ENCODE measurements at regions not wholly inside any gene's neighbourhood (a gene's known extent, or its start where the extent isn't known, plus 50 kb on each side); places are given as distances from the start of the nearest gene placed in this dataset.

- H3K27ac ChIP-seq: no peak overlapping the region
- DNase-seq: no peak
- in situ Hi-C loops (cut with MboI; ENCODE audit: low pct_ligation_motif_present in 1 of 4, low pct_unique_long_range_greater_than_20kb in 1 of 4, low sequenced_read_pairs in 3 of 4): no loop called here
- H3K9me3 ChIP-seq: no peaks in the 10 kb centered on the region
- H3K27me3 ChIP-seq: peaks cover 6% of the 10 kb centered on the region
- intact Hi-C loops (cut with DNase I; ENCODE audit: low total_unique reads): loop anchor here (10.0 kb wide), 1 partner anchor 1262 kb away; no protein-coding TSS in a partner anchor
- no peaks in the 10 kb centered on the region for H3K36me3 ChIP-seq
- H3K4me3 ChIP-seq: no peak overlapping the region
- TF ChIP-seq CTCF (IDR thresholded peaks at IDR 0.05): no peak
- TF ChIP-seq POLR2AphosphoS5 (IDR thresholded peaks at IDR 0.05): no peak
- no peak for TF ChIP-seq POLR2A (IDR thresholded peaks at IDR 0.05)
- TF ChIP-seq EP300 (IDR thresholded peaks at IDR 0.05; ENCODE audit: low read depth): no peak
- no peaks in the 10 kb centered on the region for H3K4me1 ChIP-seq
- WGBS, 2 donors (ENCODE audit: low coverage in 1 of 2): 50 to 57% methylated on average over 1 to 6 of the region's 6 CpGs
Observed at GRCh38 chr1:11406845-11407244, 72.1 kb upstream of the DISP3 start.

- Histone ChIP-seq H3K9me3 (no peaks in the 10 kb centered on the region), H3K27me3 (peaks cover 10% of the 10 kb centered on the region), H3K27ac (no peak overlapping the region), H3K4me3 (no peak overlapping the region), H3K4me1 (no peaks in the 10 kb centered on the region), H3K36me3 (no peaks in the 10 kb centered on the region)
- no peak for DNase-seq
- intact Hi-C loops (cut with DNase I; ENCODE audit: low total_unique reads): loop anchor here (10.0 kb wide), 1 partner anchor 1263 kb away; no protein-coding TSS in a partner anchor
- TF ChIP-seq POLR2A (IDR thresholded peaks at IDR 0.05) (no peak), POLR2AphosphoS5 (IDR thresholded peaks at IDR 0.05) (no peak), CTCF (IDR thresholded peaks at IDR 0.05) (no peak), EP300 (IDR thresholded peaks at IDR 0.05; ENCODE audit: low read depth) (no peak)
- in situ Hi-C loops (cut with MboI; ENCODE audit: low pct_ligation_motif_present in 1 of 4, low pct_unique_long_range_greater_than_20kb in 1 of 4, low sequenced_read_pairs in 3 of 4): no loop called here
- 59% methylated on average over 13 of the region's 13 CpGs; no CpG with 5 or more reads in 1 of the 2 donors for WGBS, 2 donors (ENCODE audit: low coverage in 1 of 2)
Observed at GRCh38 chr1:11407301-11407994, 71.5 kb upstream of the DISP3 start.

- Histone ChIP-seq H3K4me1 (no peaks in the 10 kb centered on the region), H3K27me3 (peaks cover 43% of the 10 kb centered on the region), H3K4me3 (no peak overlapping the region), H3K36me3 (no peaks in the 10 kb centered on the region), H3K9me3 (no peaks in the 10 kb centered on the region), H3K27ac (no peak overlapping the region)
- WGBS, 2 donors (ENCODE audit: low coverage in 1 of 2): 71 to 80% methylated on average over 1 to 3 of the region's 3 CpGs
- no peak for DNase-seq
- TF ChIP-seq EP300 (IDR thresholded peaks at IDR 0.05; ENCODE audit: low read depth) (no peak), POLR2A (IDR thresholded peaks at IDR 0.05) (no peak), CTCF (IDR thresholded peaks at IDR 0.05) (no peak), POLR2AphosphoS5 (IDR thresholded peaks at IDR 0.05) (no peak)
- intact Hi-C loops (cut with DNase I; ENCODE audit: low total_unique reads) (no loop called here), in situ Hi-C loops (cut with MboI; ENCODE audit: low pct_ligation_motif_present in 1 of 4, low pct_unique_long_range_greater_than_20kb in 1 of 4, low sequenced_read_pairs in 3 of 4) (no loop called here)
Observed at GRCh38 chr1:11412141-11412540, 66.8 kb upstream of the DISP3 start.

GRCh38 chr1:11413986-11414391 lies 65.0 kb upstream of the DISP3 start:
- Histone ChIP-seq H3K27me3 (peaks cover 48% of the 10 kb centered on the region), H3K9me3 (no peaks in the 10 kb centered on the region), H3K27ac (no peak overlapping the region), H3K4me1 (no peaks in the 10 kb centered on the region), H3K4me3 (no peak overlapping the region), H3K36me3 (no peaks in the 10 kb centered on the region)
- 47 to 50% methylated on average over 1 to 8 of the region's 8 CpGs for WGBS, 2 donors (ENCODE audit: low coverage in 1 of 2)
- in situ Hi-C loops (cut with MboI; ENCODE audit: low pct_ligation_motif_present in 1 of 4, low pct_unique_long_range_greater_than_20kb in 1 of 4, low sequenced_read_pairs in 3 of 4): no loop called here
- intact Hi-C loops (cut with DNase I; ENCODE audit: low total_unique reads): no loop called here
- DNase-seq: no peak
- TF ChIP-seq EP300 (IDR thresholded peaks at IDR 0.05; ENCODE audit: low read depth): no peak
- TF ChIP-seq POLR2AphosphoS5 (IDR thresholded peaks at IDR 0.05): no peak
- no peak for TF ChIP-seq CTCF (IDR thresholded peaks at IDR 0.05)
- TF ChIP-seq POLR2A (IDR thresholded peaks at IDR 0.05): no peak

Data from transverse colon (tissue), 4 donors.